Liver (tissue), 8 donors: ENCODE measurements at regions not wholly inside any gene's neighbourhood (a gene's known extent, or its start where the extent isn't known, plus 50 kb on each side); places are given as distances from the start of the nearest gene placed in this dataset.

ENCODE experiments used
- DNase-seq: peaks from one replicate; pipeline ENCODE4 v3.0.0-alpha.2; 2017; ENCODE audit warnings: low spot score
- H3K27ac ChIP-seq, 2 donors: one replicate each; pipeline ENCODE4 v1.7.0; 2013; ENCODE audit warnings: inconsistent platforms in 2 of 2, low read length in 2 of 2, control low read depth in 1 of 2, low read depth in 1 of 2, mild to moderate bottlenecking in 1 of 2
- H3K27me3 ChIP-seq, 4 donors: one replicate each; pipeline versions ENCODE4 v1.6.1 to v1.7.0; 2013; ENCODE audit warnings: low read length in 3 of 4, inconsistent platforms in 1 of 4, mild to moderate bottlenecking in 1 of 4, moderate library complexity in 1 of 4; ENCODE audit not compliant: control insufficient read depth in 4 of 4, insufficient read depth in 4 of 4
- H3K36me3 ChIP-seq, 4 donors: one replicate each; pipeline versions ENCODE4 v1.6.1 to v1.7.0; 2013; ENCODE audit warnings: low read length in 3 of 4, mild to moderate bottlenecking in 3 of 4, low read depth in 1 of 4, moderate library complexity in 1 of 4; ENCODE audit not compliant: control insufficient read depth in 4 of 4, insufficient read depth in 3 of 4
- H3K4me1 ChIP-seq, 4 donors: one replicate each; pipeline versions ENCODE4 v1.6.1 to v1.7.0; 2013; ENCODE audit warnings: low read length in 3 of 4, mild to moderate bottlenecking in 3 of 4, moderate library complexity in 1 of 4; ENCODE audit not compliant: control insufficient read depth in 4 of 4, insufficient read depth in 4 of 4
- H3K4me3 ChIP-seq, 3 donors: one replicate each; pipeline versions ENCODE4 v1.6.1 to v1.7.0; 2013; ENCODE audit warnings: low read length in 3 of 3, control low read depth in 1 of 3, low read depth in 1 of 3, mild to moderate bottlenecking in 1 of 3
- H3K9ac ChIP-seq, 2 donors: one replicate each; pipeline ENCODE4 v1.7.0; 2013; ENCODE audit warnings: low read length in 2 of 2, mild to moderate bottlenecking in 2 of 2, moderate library complexity in 2 of 2, control low read depth in 1 of 2, low read depth in 1 of 2
- H3K9me3 ChIP-seq, 4 donors: one replicate each; pipeline versions ENCODE4 v1.6.1 to v1.7.0; 2013; ENCODE audit warnings: low read length in 3 of 4; ENCODE audit not compliant: control insufficient read depth in 4 of 4
- ATF3 ChIP-seq: IDR thresholded peaks from 2 replicates; pipeline ENCODE4 v1.6.1; 2016; ENCODE audit warnings: antibody characterized with exemption
- CTCF ChIP-seq: fragments of 150-350 bp; IDR thresholded peaks from 2 replicates; pipeline ENCODE4 v1.5.1; 2017; ENCODE audit warnings: improper control_type of control experiment, low read depth, low read length; ENCODE audit not compliant: missing input control
- EGR1 ChIP-seq, 2 donors: IDR thresholded peaks; 2 replicates each; pipeline ENCODE4 v1.6.1; 2016 to 2018; ENCODE audit warnings: antibody characterized with exemption in 2 of 2, low read depth in 2 of 2
- FOXA1 ChIP-seq: IDR thresholded peaks from 2 replicates; pipeline ENCODE4 v1.6.1; 2016; ENCODE audit warnings: antibody characterized with exemption
- FOXA2 ChIP-seq: IDR thresholded peaks from 2 replicates; pipeline ENCODE4 v1.6.1; 2016; ENCODE audit warnings: antibody characterized with exemption
- GABPA ChIP-seq, 2 donors: IDR thresholded peaks in 1 of 2; conservative IDR thresholded peaks in 1 of 2; 2 replicates each; pipeline ENCODE4 v1.6.1; 2016; ENCODE audit warnings: antibody characterized with exemption in 2 of 2, mild to moderate bottlenecking in 1 of 2, moderate library complexity in 1 of 2
- HNF4A ChIP-seq, 2 donors: conservative IDR thresholded peaks; 2 replicates each; pipeline ENCODE4 v1.6.1; 2016; ENCODE audit warnings: antibody characterized with exemption in 2 of 2, mild to moderate bottlenecking in 2 of 2
- HNF4G ChIP-seq: IDR thresholded peaks from 2 replicates; pipeline ENCODE4 v1.6.1; 2016; ENCODE audit warnings: antibody characterized with exemption
- JUND ChIP-seq, 2 donors: IDR thresholded peaks; 2 replicates each; pipeline ENCODE4 v1.6.1; 2016; ENCODE audit warnings: antibody characterized with exemption in 2 of 2
- MAX ChIP-seq: IDR thresholded peaks from 2 replicates; pipeline ENCODE4 v1.6.1; 2016; ENCODE audit warnings: antibody characterized with exemption
- NR2F2 ChIP-seq: IDR thresholded peaks from 2 replicates; pipeline ENCODE4 v1.6.1; 2016; ENCODE audit warnings: antibody characterized with exemption
- RAD21 ChIP-seq, 2 donors: IDR thresholded peaks; 2 replicates each; pipeline ENCODE4 v1.6.1; 2016; ENCODE audit warnings: antibody characterized with exemption in 2 of 2, mild to moderate bottlenecking in 2 of 2
- REST ChIP-seq: IDR thresholded peaks from 2 replicates; pipeline ENCODE4 v1.6.1; 2016; ENCODE audit warnings: antibody characterized with exemption, mild to moderate bottlenecking
- RXRA ChIP-seq, 2 donors: IDR thresholded peaks; 2 replicates each; pipeline ENCODE4 v1.6.1; 2017 to 2018; ENCODE audit warnings: antibody characterized with exemption in 2 of 2, mild to moderate bottlenecking in 1 of 2
- SP1 ChIP-seq: IDR thresholded peaks from 2 replicates; pipeline ENCODE4 v1.6.1; 2018; ENCODE audit warnings: antibody characterized with exemption, mild to moderate bottlenecking
- TAF1 ChIP-seq: conservative IDR thresholded peaks from 2 replicates; pipeline ENCODE4 v1.6.1; 2016; ENCODE audit warnings: antibody characterized with exemption, mild to moderate bottlenecking
- YY1 ChIP-seq: IDR thresholded peaks from 2 replicates; pipeline ENCODE4 v1.6.1; 2016; ENCODE audit warnings: antibody characterized with exemption, mild to moderate bottlenecking
- ZBTB33 ChIP-seq: IDR thresholded peaks from 2 replicates; pipeline ENCODE4 v1.6.1; 2016; ENCODE audit warnings: antibody characterized with exemption
- WGBS: extraction: QIAGEN DNeasy Blood & Tissue Kit; methylation state at CpG from one replicate; pipeline ENCODE4 v1.1.7; 2013; 5-methylcytosine and 5-hydroxymethylcytosine counted together
- donor health status: healthy.
- donor health status: healthy.
- donor health status: healthy.
- donor health status: healthy.
- donor health status: healthy.

GRCh38 chr9:82563841-82564240, 499.1 kb downstream of the RASEF start (continued):
- TF ChIP-seq ZBTB33 (no peak), RAD21 (IDR thresholded peaks at IDR 0.05) (no peak), FOXA2 (no peak), SP1 (no peak), RXRA (IDR thresholded peaks at IDR 0.05) (no peak), EGR1 (IDR thresholded peaks at IDR 0.05; ENCODE audit: low read depth in 2 of 2) (no peak), YY1 (no peak), NR2F2 (no peak), GABPA (IDR thresholded peaks at IDR 0.05 in 1 of 2, conservative IDR thresholded peaks at IDR 0.05 in 1 of 2) (no peak), HNF4A (conservative IDR thresholded peaks at IDR 0.05) (no peak), MAX (no peak)

GRCh38 chr9:82565188-82565969, 497.6 kb downstream of the RASEF start:
- DNase-seq: no peak
- H3K4me3 ChIP-seq: no peak overlapping the region
- H3K9me3 ChIP-seq: no peaks in the 10 kb centered on the region
- no peaks in the 10 kb centered on the region for H3K36me3 ChIP-seq
- TF ChIP-seq SP1 (peak; percentile 16), GABPA (IDR thresholded peaks at IDR 0.05 in 1 of 2, conservative IDR thresholded peaks at IDR 0.05 in 1 of 2) (no peak), ZBTB33 (no peak), NR2F2 (no peak), HNF4G (no peak), JUND (IDR thresholded peaks at IDR 0.05) (no peak), FOXA2 (peak; percentile 10), RAD21 (IDR thresholded peaks at IDR 0.05) (no peak), ATF3 (no peak), RXRA (IDR thresholded peaks at IDR 0.05) (peak in 1 of 2 donors; percentile 32), REST (no peak), FOXA1 (no peak), CTCF (no peak), MAX (peak; percentile 54), TAF1 (no peak), EGR1 (IDR thresholded peaks at IDR 0.05; ENCODE audit: low read depth in 2 of 2) (no peak), YY1 (no peak), HNF4A (conservative IDR thresholded peaks at IDR 0.05) (peak in 1 of 2 donors; percentile 19)
- peaks cover 3 to 11% (median 5%) of the 10 kb centered on the region in 4 donors for H3K4me1 ChIP-seq
- H3K27me3 ChIP-seq: no peaks in the 10 kb centered on the region
- H3K27ac ChIP-seq: no peak overlapping the region
- H3K9ac ChIP-seq: no peak overlapping the region
- WGBS: 71% methylated on average over 6 of the region's 6 CpGs
